Testis (tissue), 2 donors: ENCODE measurements at regions not wholly inside any gene's neighbourhood (a gene's known extent, or its start where the extent isn't known, plus 50 kb on each side); places are given as distances from the start of the nearest gene placed in this dataset.

Source experiments
- DNase-seq: peaks from one replicate; pipeline ENCODE4 v3.0.0-alpha.2; 2019
- H3K27ac ChIP-seq, 2 donors: fragments of 200-600 bp; sonication (generic); one replicate each; pipeline ENCODE4 v1.5.1; 2019
- H3K27me3 ChIP-seq: fragments of 200-600 bp; sonication (generic); one replicate; pipeline ENCODE4 v1.5.1; 2019
- H3K36me3 ChIP-seq: fragments of 200-600 bp; sonication (generic); one replicate; pipeline ENCODE4 v1.5.1; 2017; ENCODE audit warnings: low read depth; ENCODE audit errors: missing control alignments
- H3K4me1 ChIP-seq: fragments of 200-600 bp; sonication (generic); one replicate; pipeline ENCODE4 v1.5.1; 2019
- H3K4me3 ChIP-seq, 2 donors: fragments of 200-600 bp; sonication (generic); one replicate each; pipeline ENCODE4 v1.5.1; 2017 to 2019
- H3K9me3 ChIP-seq: fragments of 200-600 bp; sonication (generic); one replicate; pipeline ENCODE4 v1.5.1; 2017
- POLR2A ChIP-seq: fragments of 450-650 bp; IDR thresholded peaks from one replicate; pipeline ENCODE4 v1.6.1; 2017; ENCODE audit warnings: antibody characterized with exemption, mild to moderate bottlenecking, moderate library complexity
- WGBS, 2 donors: methylation state at CpG; one replicate each; pipeline ENCODE4 v1.1.5; 2018; 5-methylcytosine and 5-hydroxymethylcytosine counted together
- intact Hi-C: fragments of 100-400 bp; cut with DNase I; formaldehyde crosslinking; loops from one replicate; pipeline ENCODE4 v1.15.1; 2023; ENCODE audit warnings: low total_unique reads
- TF ChIP-seq, protein P1 (sequence below), 3 experiments: fragments of 450-650 bp in 2 of 3; fragments of 200-600 bp in 1 of 3; sonication (generic) in 1 of 3; IDR thresholded peaks; one replicate each; pipeline ENCODE4 v1.5.1; 2016 to 2019; ENCODE audit warnings: antibody characterized with exemption in 3 of 3, mild to moderate bottlenecking in 2 of 3, moderate library complexity in 1 of 3

GRCh38 chr7:66421830-66422475 lies 206.7 kb upstream of the KCTD7 start:
- no peak for DNase-seq
- intact Hi-C loops = no loop called here
- WGBS, 2 donors = 75 to 83% methylated on average over 8 of the region's 8 CpGs

GRCh38 chr7:66423729-66424128 lies 205.0 kb upstream of the KCTD7 start:
- Histone ChIP-seq H3K27ac (no peak overlapping the region), H3K36me3 (no peaks in the 10 kb centered on the region), H3K27me3 (no peaks in the 10 kb centered on the region), H3K4me3 (no peak overlapping the region), H3K9me3 (no peaks in the 10 kb centered on the region), H3K4me1 (no peaks in the 10 kb centered on the region)
- intact Hi-C loops = no loop called here
- TF ChIP-seq, protein P1, sequence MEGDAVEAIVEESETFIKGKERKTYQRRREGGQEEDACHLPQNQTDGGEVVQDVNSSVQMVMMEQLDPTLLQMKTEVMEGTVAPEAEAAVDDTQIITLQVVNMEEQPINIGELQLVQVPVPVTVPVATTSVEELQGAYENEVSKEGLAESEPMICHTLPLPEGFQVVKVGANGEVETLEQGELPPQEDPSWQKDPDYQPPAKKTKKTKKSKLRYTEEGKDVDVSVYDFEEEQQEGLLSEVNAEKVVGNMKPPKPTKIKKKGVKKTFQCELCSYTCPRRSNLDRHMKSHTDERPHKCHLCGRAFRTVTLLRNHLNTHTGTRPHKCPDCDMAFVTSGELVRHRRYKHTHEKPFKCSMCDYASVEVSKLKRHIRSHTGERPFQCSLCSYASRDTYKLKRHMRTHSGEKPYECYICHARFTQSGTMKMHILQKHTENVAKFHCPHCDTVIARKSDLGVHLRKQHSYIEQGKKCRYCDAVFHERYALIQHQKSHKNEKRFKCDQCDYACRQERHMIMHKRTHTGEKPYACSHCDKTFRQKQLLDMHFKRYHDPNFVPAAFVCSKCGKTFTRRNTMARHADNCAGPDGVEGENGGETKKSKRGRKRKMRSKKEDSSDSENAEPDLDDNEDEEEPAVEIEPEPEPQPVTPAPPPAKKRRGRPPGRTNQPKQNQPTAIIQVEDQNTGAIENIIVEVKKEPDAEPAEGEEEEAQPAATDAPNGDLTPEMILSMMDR (IDR thresholded peaks at IDR 0.05) = no peak
- TF ChIP-seq POLR2A = no peak
- WGBS, 2 donors = 93% methylated on average over 7 of the region's 7 CpGs
- no peak for DNase-seq

More at GRCh38 chr7:66421830-66422475, 206.7 kb upstream of the KCTD7 start:
- TF ChIP-seq, protein P1 (IDR thresholded peaks at IDR 0.05) = no peak
- no peak for TF ChIP-seq POLR2A
- H3K4me1 ChIP-seq = no peaks in the 10 kb centered on the region
- H3K27ac ChIP-seq = no peak overlapping the region
- H3K9me3 ChIP-seq = no peaks in the 10 kb centered on the region
- H3K27me3 ChIP-seq = no peaks in the 10 kb centered on the region
- no peaks in the 10 kb centered on the region for H3K36me3 ChIP-seq
- no peak overlapping the region for H3K4me3 ChIP-seq

- Histone ChIP-seq H3K36me3 (no peaks in the 10 kb centered on the region), H3K4me3 (no peak overlapping the region), H3K4me1 (no peaks in the 10 kb centered on the region), H3K9me3 (no peaks in the 10 kb centered on the region), H3K27ac (no peak overlapping the region), H3K27me3 (no peaks in the 10 kb centered on the region)
- 94 to 96% methylated on average over 6 of the region's 6 CpGs for WGBS, 2 donors
- DNase-seq = no peak
- TF ChIP-seq POLR2A = no peak
- TF ChIP-seq, protein P1 (IDR thresholded peaks at IDR 0.05) = no peak
- intact Hi-C loops = no loop called here
Measured at GRCh38 chr7:66426332-66426731, 202.3 kb upstream of the KCTD7 start.

- whole genome bisulfite sequencing, 2 donors = 78 to 79% methylated on average over 5 of the region's 5 CpGs
- intact Hi-C loops = no loop called here
- no peak for DNase-seq
- H3K4me3 ChIP-seq = no peak overlapping the region
- TF ChIP-seq POLR2A = no peak
- TF ChIP-seq, protein P1 (IDR thresholded peaks at IDR 0.05) = no peak
- H3K9me3 ChIP-seq = no peaks in the 10 kb centered on the region
- H3K4me1 ChIP-seq = no peaks in the 10 kb centered on the region
- no peaks in the 10 kb centered on the region for H3K27me3 ChIP-seq
- H3K27ac ChIP-seq = no peak overlapping the region
- H3K36me3 ChIP-seq = no peaks in the 10 kb centered on the region
Measured at GRCh38 chr7:66426996-66427395, 201.7 kb upstream of the KCTD7 start.

- WGBS, 2 donors = 83 to 85% methylated on average over 7 of the region's 7 CpGs
Measured at GRCh38 chr7:66427956-66428355, 200.7 kb upstream of the KCTD7 start.

More at GRCh38 chr7:66427956-66428355, 200.7 kb upstream of the KCTD7 start:
- H3K4me3 ChIP-seq = no peak overlapping the region
- intact Hi-C loops = no loop called here
- no peaks in the 10 kb centered on the region for H3K9me3 ChIP-seq
- H3K27ac ChIP-seq = no peak overlapping the region
- no peaks in the 10 kb centered on the region for H3K4me1 ChIP-seq
- no peaks in the 10 kb centered on the region for H3K27me3 ChIP-seq
- H3K36me3 ChIP-seq = no peaks in the 10 kb centered on the region
- DNase-seq = no peak
- TF ChIP-seq, protein P1 (IDR thresholded peaks at IDR 0.05) = no peak
- TF ChIP-seq POLR2A = no peak
